ENCODE measurements at regions not wholly inside any gene's neighbourhood (a gene's known extent, or its start where the extent isn't known, plus 50 kb on each side); places are given as distances from the start of the nearest gene placed in this dataset.

GRCh38 chr3:68049776-68050175, 395.4 kb upstream of the SUCLG2 start:
- no TSS peak for BruUV-seq (replicated peaks)
- no peaks in the 10 kb centered on the region for H3K4me1 Mint-ChIP-seq (ENCODE audit: low read depth, unreplicated experiment)
- H3K27me3 ChIP-seq (replicated peaks; ENCODE audit: control insufficient read depth, insufficient read depth, low read length), result no peaks in the 10 kb centered on the region
- H3K27ac Mint-ChIP-seq (ENCODE audit: unreplicated experiment), result no peak overlapping the region
- no peaks in the 10 kb centered on the region for H3K36me3 Mint-ChIP-seq (ENCODE audit: insufficient read depth, unreplicated experiment)
- TF ChIP-seq CTCF (IDR thresholded peaks at IDR 0.05; ENCODE audit: insufficient read depth in 1 of 2, low read depth in 1 of 2, low read length in 1 of 2, severe bottlenecking in 1 of 2, unreplicated experiment in 1 of 2), result no peak
- ChIA-PET CTCF (no interaction called here), POLR2A (no interaction called here)
- no peak for DNase-seq
- H3K4me3 Mint-ChIP-seq (ENCODE audit: unreplicated experiment), result no peak overlapping the region
- H3K4me1 ChIP-seq, result no peaks in the 10 kb centered on the region
- intact Hi-C loops (cut with micrococcal nuclease; ENCODE audit: unreplicated experiment), result no loop called here
- no peaks in the 10 kb centered on the region for H3K9me3 ChIP-seq
- no peak overlapping the region for H3K4me3 ChIP-seq (ENCODE audit: low read depth, low read length)
- H3K9me3 Mint-ChIP-seq (ENCODE audit: unreplicated experiment), result no peaks in the 10 kb centered on the region
- H3K27me3 Mint-ChIP-seq (ENCODE audit: insufficient read depth, unreplicated experiment), result peaks cover 4% of the 10 kb centered on the region
- no peaks in the 10 kb centered on the region for H3K36me3 ChIP-seq (ENCODE audit: control insufficient read depth, insufficient read depth, low read length)

- Mint-ChIP-seq H3K4me3 (ENCODE audit: unreplicated experiment) (no peak overlapping the region), H3K27me3 (ENCODE audit: insufficient read depth, unreplicated experiment) (peaks cover 2% of the 10 kb centered on the region), H3K9me3 (ENCODE audit: unreplicated experiment) (no peaks in the 10 kb centered on the region), H3K4me1 (ENCODE audit: low read depth, unreplicated experiment) (no peaks in the 10 kb centered on the region), H3K36me3 (ENCODE audit: insufficient read depth, unreplicated experiment) (no peaks in the 10 kb centered on the region), H3K27ac (ENCODE audit: unreplicated experiment) (no peak overlapping the region)
- no peak for DNase-seq
- Histone ChIP-seq H3K9me3 (no peaks in the 10 kb centered on the region), H3K36me3 (ENCODE audit: control insufficient read depth, insufficient read depth, low read length) (no peaks in the 10 kb centered on the region), H3K4me3 (ENCODE audit: low read depth, low read length) (no peak overlapping the region), H3K27me3 (replicated peaks; ENCODE audit: control insufficient read depth, insufficient read depth, low read length) (no peaks in the 10 kb centered on the region), H3K4me1 (no peaks in the 10 kb centered on the region)
- no peak for TF ChIP-seq CTCF (IDR thresholded peaks at IDR 0.05; ENCODE audit: insufficient read depth in 1 of 2, low read depth in 1 of 2, low read length in 1 of 2, severe bottlenecking in 1 of 2, unreplicated experiment in 1 of 2)
- BruUV-seq (replicated peaks), result no TSS peak
- CTCF ChIA-PET, result no interaction called here
- intact Hi-C loops (cut with micrococcal nuclease; ENCODE audit: unreplicated experiment), result no loop called here
- POLR2A ChIA-PET, result no interaction called here
Observed at GRCh38 chr3:68045976-68046375, 391.6 kb upstream of the SUCLG2 start.

GRCh38 chr3:68033867-68034266, 379.5 kb upstream of the SUCLG2 start:
- Mint-ChIP-seq H3K27ac (ENCODE audit: unreplicated experiment) (no peak overlapping the region), H3K4me3 (ENCODE audit: unreplicated experiment) (no peak overlapping the region), H3K9me3 (ENCODE audit: unreplicated experiment) (no peaks in the 10 kb centered on the region), H3K36me3 (ENCODE audit: insufficient read depth, unreplicated experiment) (no peaks in the 10 kb centered on the region), H3K4me1 (ENCODE audit: low read depth, unreplicated experiment) (no peaks in the 10 kb centered on the region), H3K27me3 (ENCODE audit: insufficient read depth, unreplicated experiment) (peaks cover 16% of the 10 kb centered on the region)
- H3K36me3 ChIP-seq (ENCODE audit: control insufficient read depth, insufficient read depth, low read length), result no peaks in the 10 kb centered on the region
- no peaks in the 10 kb centered on the region for H3K27me3 ChIP-seq (replicated peaks; ENCODE audit: control insufficient read depth, insufficient read depth, low read length)
- H3K9me3 ChIP-seq, result no peaks in the 10 kb centered on the region
- no TSS peak for BruUV-seq (replicated peaks)
- intact Hi-C loops (cut with micrococcal nuclease; ENCODE audit: unreplicated experiment), result no loop called here
- no peak overlapping the region for H3K4me3 ChIP-seq (ENCODE audit: low read depth, low read length)
- ChIA-PET POLR2A (no interaction called here), CTCF (no interaction called here)
- H3K4me1 ChIP-seq, result no peaks in the 10 kb centered on the region
- no peak for TF ChIP-seq CTCF (IDR thresholded peaks at IDR 0.05; ENCODE audit: insufficient read depth in 1 of 2, low read depth in 1 of 2, low read length in 1 of 2, severe bottlenecking in 1 of 2, unreplicated experiment in 1 of 2)
- no peak for DNase-seq
